WTC11 (cell line): ENCODE measurements at regions not wholly inside any gene's neighbourhood (a gene's known extent, or its start where the extent isn't known, plus 50 kb on each side); places are given as distances from the start of the nearest gene placed in this dataset.

ENCODE experiments used
- ATAC-seq: fragments of 200-7000 bp; cut with Tn5 transposase; 2 replicates; pipeline ENCODE4 v1.10.0; 2021; ENCODE audit warnings: mild to moderate bottlenecking, moderate library complexity
- CTCF ChIA-PET: fragments of 300-600 bp; sonication (Branson Sonifier 250); formaldehyde crosslinking; loops from one replicate; lab custom pipeline; 2021; ENCODE audit warnings: antibody characterized with exemption; lab: Charles Lee
- POLR2A ChIA-PET: fragments of 350-600 bp; sonication (Branson Sonifier 250); formaldehyde crosslinking; loops from one replicate; lab custom pipeline; 2021; ENCODE audit warnings: antibody characterized with exemption; lab: Charles Lee
- DNase-seq: peaks from one replicate; pipeline ENCODE4 v3.0.0; 2021; ENCODE audit warnings: low spot score
- H3K27ac Mint-ChIP-seq: 2 replicates; pipeline ENCODE4 v1.8.0; 2021; ENCODE audit warnings: mixed read lengths
- H3K27me3 Mint-ChIP-seq: 2 replicates; pipeline ENCODE4 v1.8.0; 2021; ENCODE audit warnings: low read depth, mild to moderate bottlenecking, moderate library complexity, mixed read lengths
- H3K36me3 Mint-ChIP-seq: 2 replicates; pipeline ENCODE4 v1.8.0; 2021; ENCODE audit warnings: mixed read lengths
- H3K4me1 Mint-ChIP-seq: 2 replicates; pipeline ENCODE4 v1.8.0; 2022; ENCODE audit warnings: mixed read lengths
- H3K4me3 Mint-ChIP-seq: 2 replicates; pipeline ENCODE4 v1.8.0; 2021; ENCODE audit warnings: mild to moderate bottlenecking, moderate library complexity, mixed read lengths
- H3K9me3 Mint-ChIP-seq: 2 replicates; pipeline ENCODE4 v1.8.0; 2021; ENCODE audit warnings: mixed read lengths
- ARID4B ChIP-seq: sonication (generic); formaldehyde crosslinking; IDR thresholded peaks from 2 replicates; pipeline ENCODE4 v1.8.0; 2023; ENCODE audit warnings: missing genetic modification reagents, mild to moderate bottlenecking, borderline replicate concordance
- CDX4 ChIP-seq: fragments of 250-450 bp; sonication (Bioruptor Pico); IDR thresholded peaks from 2 replicates; pipeline ENCODE4 v1.9.0; 2021; ENCODE audit warnings: moderate library complexity, mild to moderate bottlenecking, inconsistent platforms, borderline replicate concordance
- E2F1 ChIP-seq: sonication (generic); formaldehyde crosslinking; IDR thresholded peaks from 2 replicates; pipeline ENCODE4 v1.8.0; 2022; ENCODE audit warnings: mild to moderate bottlenecking, missing genetic modification reagents
- ELF4 ChIP-seq: sonication (generic); formaldehyde crosslinking; IDR thresholded peaks from 2 replicates; pipeline ENCODE4 v1.8.1; 2022; ENCODE audit warnings: low read depth, mild to moderate bottlenecking, moderate library complexity, missing genetic modification reagents
- ERG ChIP-seq: fragments of 250-450 bp; sonication (Bioruptor Pico); IDR thresholded peaks from 2 replicates; pipeline ENCODE4 v1.8.0; 2021; ENCODE audit warnings: mild to moderate bottlenecking
- FOXJ3 ChIP-seq: sonication (generic); formaldehyde crosslinking; IDR thresholded peaks from 2 replicates; pipeline ENCODE4 v1.9.0; 2021; ENCODE audit warnings: missing genetic modification reagents, mild to moderate bottlenecking, borderline replicate concordance
- FOXP1 ChIP-seq: sonication (generic); formaldehyde crosslinking; IDR thresholded peaks from 2 replicates; pipeline ENCODE4 v1.8.0; 2022; ENCODE audit warnings: missing genetic modification reagents, mild to moderate bottlenecking, moderate library complexity, borderline replicate concordance
- FOXP4 ChIP-seq: sonication (generic); formaldehyde crosslinking; IDR thresholded peaks from 2 replicates; pipeline ENCODE4 v1.8.0; 2022; ENCODE audit warnings: mild to moderate bottlenecking, missing genetic modification reagents
- STAT6 ChIP-seq: sonication (generic); formaldehyde crosslinking; conservative IDR thresholded peaks from 2 replicates; pipeline ENCODE4 v1.8.1; 2023; ENCODE audit warnings: mild to moderate bottlenecking, low read depth, missing genetic modification reagents, moderate library complexity
- USF1 ChIP-seq: sonication (generic); formaldehyde crosslinking; IDR thresholded peaks from 2 replicates; pipeline ENCODE4 v1.8.0; 2022; ENCODE audit warnings: mild to moderate bottlenecking, missing genetic modification reagents
- ZBTB21 ChIP-seq: sonication (generic); formaldehyde crosslinking; IDR thresholded peaks from 2 replicates; pipeline ENCODE4 v1.8.1; 2023; ENCODE audit warnings: mild to moderate bottlenecking, missing genetic modification reagents, borderline replicate concordance

GRCh38 chr9:129494113-129494789 is 126.7 kb downstream of the C9orf50 start:
- Mint-ChIP-seq H3K27ac (no peak overlapping the region), H3K36me3 (no peaks in the 10 kb centered on the region), H3K4me3 (no peak overlapping the region), H3K4me1 (peaks cover 53% of the 10 kb centered on the region), H3K9me3 (no peaks in the 10 kb centered on the region), H3K27me3 (peaks cover 74% of the 10 kb centered on the region)
- no peak for DNase-seq
- TF ChIP-seq FOXJ3 (CRISPR knock-in tag): no peak
- no peak for TF ChIP-seq ARID4B (CRISPR knock-in tag)
- no peak for TF ChIP-seq FOXP4 (CRISPR knock-in tag)
- ATAC-seq: no peak
- ChIA-PET POLR2A (interaction anchor here (0.7 to 2.4 kb wide), 5 partner anchors 34 to 392 kb away, joined by 3 to 12 read pairs (median 3); no protein-coding TSS in a partner anchor), CTCF (interaction anchor here (0.7 to 4.6 kb wide), 11 partner anchors 47 to 363 kb away, joined by 3 to 26 read pairs (median 4); partner anchors contain the start of gene NTMT1)

GRCh38 chr9:129493706-129494047 is 127.2 kb downstream of the C9orf50 start:
- H3K27ac Mint-ChIP-seq: no peak overlapping the region
- H3K4me1 Mint-ChIP-seq: peaks cover 53% of the 10 kb centered on the region
- peaks cover 75% of the 10 kb centered on the region for H3K27me3 Mint-ChIP-seq
- no peak for DNase-seq
- TF ChIP-seq ELF4 (CRISPR knock-in tag): no peak
- TF ChIP-seq USF1 (CRISPR knock-in tag): no peak
- TF ChIP-seq FOXP1 (CRISPR knock-in tag): no peak
- TF ChIP-seq CDX4 (CRISPR knock-in tag): no peak
- TF ChIP-seq, all 79 proteins: peak for 0
- Mint-ChIP-seq H3K4me3 (no peak overlapping the region), H3K9me3 (no peaks in the 10 kb centered on the region), H3K36me3 (no peaks in the 10 kb centered on the region)
- POLR2A ChIA-PET: no interaction called here
- no peak for ATAC-seq
- CTCF ChIA-PET: interaction anchor here (0.6 to 4.6 kb wide), 10 partner anchors 47 to 362 kb away, joined by 3 to 26 read pairs (median 3); partner anchors contain the start of gene NTMT1

- H3K4me3 Mint-ChIP-seq: no peak overlapping the region
- ChIA-PET POLR2A (no interaction called here), CTCF (interaction anchor here (0.6 to 4.6 kb wide), 8 partner anchors 46 to 353 kb away, joined by 3 to 26 read pairs (median 3); partner anchors contain the start of gene NTMT1)
- no peak overlapping the region for H3K27ac Mint-ChIP-seq
- DNase-seq: no peak
- H3K27me3 Mint-ChIP-seq: peaks cover 72% of the 10 kb centered on the region
- H3K4me1 Mint-ChIP-seq: peaks cover 50% of the 10 kb centered on the region
- H3K9me3 Mint-ChIP-seq: no peaks in the 10 kb centered on the region
- no peak for ATAC-seq
- H3K36me3 Mint-ChIP-seq: no peaks in the 10 kb centered on the region
- TF ChIP-seq STAT6 (no peak), ZBTB21 (CRISPR knock-in tag) (no peak), ERG (CRISPR knock-in tag) (no peak), E2F1 (CRISPR knock-in tag) (no peak)
Observed at GRCh38 chr9:129493002-129493705, 127.7 kb downstream of the C9orf50 start.
